DMS114 treated with DMSO at 0.1 percent for 48 hours (cell line): ENCODE measurements at regions not wholly inside any gene's neighbourhood (a gene's known extent, or its start where the extent isn't known, plus 50 kb on each side); places are given as distances from the start of the nearest gene placed in this dataset.

Source experiments
- DNase-seq: peaks from one replicate; lab custom pipeline; 2025; ENCODE audit not compliant: unreplicated experiment; lab: John Stamatoyannopoulos, UW

- no peak for DNase-seq
Measured at GRCh38 chr4:180398564-180398963, 1844.6 kb upstream of the TENM3 start.

DNA sequence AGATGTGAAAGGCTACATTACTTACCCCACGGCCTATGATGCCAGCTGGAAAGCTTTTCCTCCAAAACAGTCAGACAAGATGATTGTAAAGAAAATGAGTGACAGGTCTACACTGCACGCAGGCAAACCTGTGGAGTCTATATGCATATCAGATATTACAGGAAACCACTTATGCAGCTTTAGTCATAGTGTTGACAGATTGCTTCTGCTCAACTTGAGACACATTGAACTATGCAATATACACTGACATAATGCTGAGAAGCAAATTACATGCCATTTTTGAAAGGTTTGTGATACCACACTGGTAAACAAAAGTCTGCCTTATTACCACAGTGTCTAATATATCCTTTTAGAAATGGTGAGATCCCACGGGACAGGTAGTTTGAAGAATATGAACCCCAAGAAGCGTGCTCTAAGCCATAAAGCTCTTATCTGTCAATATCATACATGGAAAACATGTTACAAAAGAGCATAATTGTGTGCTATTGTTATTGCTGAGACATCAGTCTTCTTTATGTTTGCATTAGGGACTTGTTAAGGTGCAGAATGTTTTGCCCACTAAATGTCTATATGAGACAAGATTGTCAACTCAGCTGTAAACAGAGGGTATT, 1835.8 kb upstream of the TENM3 start:
- no peak for DNase-seq

DNA sequence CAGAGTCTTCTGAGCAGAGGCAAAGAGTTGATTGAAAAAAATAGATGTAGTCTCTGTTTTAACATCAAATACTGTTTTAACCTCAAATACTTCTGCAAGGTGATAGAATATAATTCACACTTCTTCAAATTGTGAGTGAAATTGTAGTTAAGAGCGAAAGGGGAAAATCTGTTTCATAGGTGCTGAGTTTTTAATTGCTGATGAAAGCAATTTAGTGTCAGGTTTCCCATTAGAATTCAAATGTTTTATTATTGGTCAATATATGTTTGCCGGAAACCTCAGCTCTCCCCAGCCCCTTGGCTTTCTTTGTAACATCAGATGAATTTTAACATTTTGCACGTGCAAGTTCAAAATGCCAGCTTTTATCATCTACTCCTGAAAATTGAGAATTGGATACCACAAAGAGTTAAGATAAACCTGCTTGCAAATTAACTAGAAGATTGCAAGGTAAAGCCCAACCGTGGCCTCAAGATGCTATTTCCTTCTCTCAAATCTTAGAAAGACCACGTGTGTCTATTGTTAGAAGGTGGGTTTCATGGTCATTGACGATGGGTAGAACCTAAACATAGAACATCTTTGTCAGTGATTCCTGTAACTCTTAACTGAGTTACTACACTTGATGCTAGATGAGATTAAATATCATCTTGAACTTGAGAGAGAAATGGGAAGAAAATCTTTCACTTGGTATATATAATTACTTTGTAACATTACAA, 1824.2 kb upstream of the TENM3 start:
- no peak for DNase-seq

- no peak for DNase-seq
Measured at GRCh38 chr4:180422989-180423711, 1820.1 kb upstream of the TENM3 start.

DNA sequence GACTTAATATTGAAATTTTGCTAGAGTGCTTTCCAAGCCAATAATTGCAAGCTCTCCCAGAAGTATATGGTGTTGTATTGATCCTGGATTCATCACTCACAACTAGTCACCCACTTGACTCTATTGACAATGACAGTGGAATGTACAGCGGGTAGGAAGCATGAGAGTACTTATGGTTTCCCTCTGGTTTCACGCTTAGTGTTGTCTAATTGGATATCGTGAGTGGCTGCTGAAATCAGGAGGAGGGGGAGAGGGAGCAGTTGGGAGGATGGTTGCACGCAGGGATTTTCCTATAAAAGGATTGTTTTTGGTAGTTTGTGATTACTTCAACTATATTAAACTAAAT, 1819.5 kb upstream of the TENM3 start:
- no peak for DNase-seq

GRCh38 chr4:180426938-180427337, 1816.3 kb upstream of the TENM3 start:
- no peak for DNase-seq

DNA sequence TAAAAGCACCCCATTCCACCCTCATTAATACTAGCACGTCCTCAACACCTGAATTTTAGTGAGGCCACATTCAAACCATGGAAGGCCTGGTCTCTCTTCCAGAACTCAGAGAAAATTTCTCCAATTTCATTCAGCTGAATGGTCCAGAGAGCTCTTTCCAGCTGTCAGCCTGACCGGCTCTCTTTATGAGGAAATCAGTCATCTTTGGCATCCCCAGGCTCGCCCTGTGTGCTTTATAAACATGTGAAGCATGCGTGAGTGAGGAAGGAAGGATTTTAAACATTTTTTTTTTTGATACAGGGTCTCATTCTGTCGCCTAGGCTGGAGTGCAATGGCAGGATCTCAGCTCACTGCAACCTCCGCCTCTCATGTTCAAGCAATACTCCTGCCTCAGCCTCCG, 1812.9 kb upstream of the TENM3 start:
- no peak for DNase-seq

- DNase-seq: no peak
Measured at GRCh38 chr4:180434131-180434895, 1808.9 kb upstream of the TENM3 start.

DNA sequence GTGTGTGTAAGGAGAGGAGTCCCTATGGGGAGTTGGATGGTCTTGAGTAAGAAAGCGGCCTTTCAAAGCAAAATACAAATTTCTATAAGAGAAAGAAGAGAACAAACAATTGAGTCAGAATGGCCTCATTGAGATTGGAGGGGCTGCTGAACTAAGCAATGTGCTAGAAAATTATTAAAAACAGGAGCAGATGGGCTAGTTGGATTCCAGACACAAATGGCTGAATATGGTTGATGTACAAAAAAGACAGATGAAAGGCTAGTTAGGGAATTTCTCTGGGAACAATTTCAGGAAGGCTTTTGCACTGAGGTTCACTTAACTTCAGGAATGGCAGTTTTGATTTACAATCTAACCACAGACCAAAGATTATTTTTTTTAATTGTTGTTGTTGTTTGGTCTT, 1806.8 kb upstream of the TENM3 start:
- DNase-seq: no peak

DNA sequence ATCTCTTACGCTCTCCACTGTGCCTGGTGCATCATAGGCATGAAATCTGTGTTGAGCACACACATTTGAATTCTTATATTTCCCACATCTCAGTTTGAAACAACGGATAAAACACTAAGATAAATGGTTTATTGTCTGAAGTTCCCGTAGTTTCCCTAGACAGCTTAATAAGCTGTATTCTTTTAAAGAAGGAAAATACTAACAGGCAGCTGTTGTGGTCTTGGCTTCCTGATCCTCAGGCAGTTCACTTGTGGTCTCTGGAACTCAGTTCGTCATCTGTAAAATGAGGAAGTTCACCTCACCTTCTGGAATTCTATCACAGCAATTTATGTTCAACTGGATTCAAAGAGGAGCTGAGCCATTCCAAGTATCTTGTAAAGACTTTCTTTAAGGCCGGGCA, 1805.6 kb upstream of the TENM3 start:
- DNase-seq: no peak

DNA sequence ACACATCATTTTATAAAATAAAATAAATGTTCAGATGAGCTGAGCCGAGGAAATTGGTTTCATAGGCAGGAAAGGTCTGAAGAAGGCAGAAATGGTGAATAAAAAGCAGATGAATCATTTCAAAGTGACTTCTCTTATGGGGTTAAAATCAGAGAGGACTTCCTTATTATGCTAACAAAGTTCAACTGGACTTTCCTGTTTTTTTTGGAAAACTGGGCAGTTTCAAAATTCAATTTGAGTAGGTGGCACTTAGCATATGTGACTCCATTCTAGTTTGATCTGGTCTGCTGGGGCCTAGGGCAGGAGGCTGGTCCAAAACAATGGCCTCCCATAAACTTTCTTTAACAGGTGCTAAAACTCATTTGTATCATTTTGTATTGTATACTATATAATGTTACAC, 1794.9 kb upstream of the TENM3 start:
- no peak for DNase-seq

GRCh38 chr4:180449395-180449956, 1793.7 kb upstream of the TENM3 start:
- no peak for DNase-seq

DNA sequence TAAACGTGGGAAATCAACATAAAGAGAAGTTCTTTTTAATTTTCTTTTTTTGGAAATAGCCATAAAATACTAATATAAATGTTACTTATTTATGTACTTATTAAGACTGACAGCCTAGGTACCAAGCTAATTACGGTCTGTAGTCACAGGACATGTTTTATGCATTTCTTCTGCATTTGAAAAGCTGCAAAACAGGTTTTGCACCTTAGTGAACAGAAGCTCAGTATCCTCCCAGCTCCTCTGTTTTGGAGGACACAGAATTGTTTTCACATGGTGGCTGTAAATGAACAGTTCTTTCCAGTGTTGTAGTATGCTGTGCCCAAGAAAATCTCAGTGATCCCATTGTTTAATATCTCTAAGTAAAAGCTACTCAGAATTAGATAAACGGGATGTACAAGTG, 1788.0 kb upstream of the TENM3 start:
- DNase-seq: no peak

DNA sequence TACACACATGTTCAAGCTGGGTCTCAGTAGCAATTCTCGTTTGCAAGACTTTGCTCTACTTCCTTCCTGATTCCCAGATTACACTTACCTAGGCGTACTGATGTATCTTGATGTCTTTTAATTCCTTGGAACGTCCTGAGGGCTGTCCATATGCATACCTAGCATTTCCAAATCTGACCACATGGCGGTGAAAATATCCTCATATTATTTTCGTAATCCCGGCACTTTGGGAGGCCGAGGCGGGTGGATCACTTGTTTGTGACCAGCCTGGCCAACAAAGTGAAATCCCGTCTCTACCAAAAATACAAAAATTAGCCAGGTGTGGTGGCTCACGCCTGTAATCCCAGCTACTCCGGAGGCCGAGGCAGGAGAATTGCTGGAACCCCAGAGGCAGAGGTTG, 1786.3 kb upstream of the TENM3 start:
- DNase-seq: no peak

DNA sequence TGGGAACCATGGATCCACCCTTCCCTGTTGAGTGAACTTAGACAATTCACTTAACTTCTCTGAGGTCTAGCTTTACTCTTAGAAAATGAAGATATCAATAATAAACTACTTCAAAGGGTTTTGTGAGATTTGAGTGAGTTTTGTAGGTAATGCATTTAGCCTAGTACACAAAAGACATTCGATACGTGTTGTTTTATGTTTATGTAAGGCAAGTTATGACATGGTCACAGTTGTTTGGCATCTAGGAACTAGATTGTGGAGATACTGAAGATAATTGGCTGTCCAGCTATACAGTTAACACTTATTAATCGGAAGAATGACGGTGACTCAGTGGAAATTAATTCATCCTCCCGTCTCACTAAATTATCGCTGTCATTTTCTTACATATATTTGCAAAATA, 1781.1 kb upstream of the TENM3 start:
- no peak for DNase-seq

DNA sequence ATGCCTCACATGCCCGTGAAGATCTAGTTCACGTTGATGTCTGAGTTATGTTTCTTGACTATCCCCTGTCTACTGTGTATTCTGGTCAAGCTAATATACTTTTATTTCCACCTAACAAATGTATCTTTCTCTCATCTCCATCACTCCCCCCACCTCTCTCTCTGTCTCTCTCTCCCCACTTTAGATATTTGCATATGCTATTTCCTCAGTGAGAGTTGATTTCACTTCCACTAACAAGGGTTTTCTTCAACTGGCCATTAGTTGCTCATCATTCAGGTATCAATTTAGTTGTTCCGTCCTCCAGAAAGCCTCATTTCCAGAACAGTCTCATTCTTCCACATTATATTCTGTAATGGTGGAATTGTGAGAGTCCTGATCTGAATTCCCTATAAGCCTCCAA, 1777.8 kb upstream of the TENM3 start:
- no peak for DNase-seq

DNA sequence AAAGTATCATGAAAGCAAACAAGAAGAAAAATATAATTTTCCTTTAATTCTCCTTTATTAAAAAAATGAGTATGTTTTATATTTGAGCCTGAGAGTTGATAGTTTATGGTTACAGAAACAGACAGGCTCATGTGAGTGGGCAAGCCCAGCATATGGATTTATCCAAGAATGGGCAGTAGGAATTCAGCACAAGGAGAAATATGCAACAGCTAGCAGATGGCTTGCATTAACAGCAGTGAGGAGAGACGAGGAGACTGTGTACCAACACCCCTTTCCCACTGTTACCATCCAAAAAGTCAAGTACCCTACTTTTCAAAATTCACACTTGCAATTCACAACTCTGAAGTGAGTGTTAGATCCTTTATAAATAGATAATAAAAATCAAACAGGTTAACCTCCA, 1760.2 kb upstream of the TENM3 start:
- DNase-seq: no peak

DNA sequence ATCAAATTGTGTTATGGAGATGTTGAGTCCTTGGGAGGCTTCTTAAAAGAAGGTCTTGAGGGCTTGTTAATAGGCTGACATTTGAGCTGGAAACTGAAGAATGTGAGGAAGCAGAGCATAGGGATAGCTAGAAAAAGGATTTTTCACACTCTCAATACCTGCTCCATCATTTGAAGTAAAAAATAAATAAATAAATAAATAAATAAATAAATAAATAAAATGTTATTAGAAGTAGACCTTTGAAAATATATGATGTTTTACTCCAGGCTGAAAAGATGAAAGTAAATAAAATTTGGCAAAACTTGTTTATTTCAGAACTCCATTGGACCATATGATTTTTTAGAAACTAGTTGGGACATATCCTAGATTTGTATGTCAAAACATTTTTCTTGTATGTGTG, 1757.8 kb upstream of the TENM3 start:
- no peak for DNase-seq

GRCh38 chr4:180486342-180486741, 1756.9 kb upstream of the TENM3 start:
- no peak for DNase-seq

GRCh38 chr4:180489787-180490186, 1753.4 kb upstream of the TENM3 start:
- no peak for DNase-seq

GRCh38 chr4:180491210-180491609, 1752.0 kb upstream of the TENM3 start:
- no peak for DNase-seq
